ENCODE measurements at regions not wholly inside any gene's neighbourhood (a gene's known extent, or its start where the extent isn't known, plus 50 kb on each side); places are given as distances from the start of the nearest gene placed in this dataset.

DNA sequence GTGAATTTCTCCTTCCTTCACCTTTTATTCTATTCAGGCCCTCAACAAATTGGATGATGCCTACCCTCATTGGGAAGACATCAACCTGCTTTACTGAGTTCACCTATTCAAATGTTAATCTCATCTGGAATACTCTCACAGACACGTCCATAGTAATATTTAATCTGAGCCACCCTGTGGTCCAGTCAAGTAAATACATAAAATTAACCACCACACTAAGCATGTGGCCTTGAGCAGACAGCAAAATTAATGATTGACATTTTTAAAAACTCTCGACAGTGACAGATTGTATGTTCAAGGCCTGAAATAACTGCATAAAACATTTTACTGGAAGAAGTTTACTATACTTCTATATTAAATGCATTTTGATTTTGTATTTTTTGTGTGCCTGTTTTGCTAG, 540.6 kb upstream of the GCFC2 start:
- TF ChIP-seq, protein P1, sequence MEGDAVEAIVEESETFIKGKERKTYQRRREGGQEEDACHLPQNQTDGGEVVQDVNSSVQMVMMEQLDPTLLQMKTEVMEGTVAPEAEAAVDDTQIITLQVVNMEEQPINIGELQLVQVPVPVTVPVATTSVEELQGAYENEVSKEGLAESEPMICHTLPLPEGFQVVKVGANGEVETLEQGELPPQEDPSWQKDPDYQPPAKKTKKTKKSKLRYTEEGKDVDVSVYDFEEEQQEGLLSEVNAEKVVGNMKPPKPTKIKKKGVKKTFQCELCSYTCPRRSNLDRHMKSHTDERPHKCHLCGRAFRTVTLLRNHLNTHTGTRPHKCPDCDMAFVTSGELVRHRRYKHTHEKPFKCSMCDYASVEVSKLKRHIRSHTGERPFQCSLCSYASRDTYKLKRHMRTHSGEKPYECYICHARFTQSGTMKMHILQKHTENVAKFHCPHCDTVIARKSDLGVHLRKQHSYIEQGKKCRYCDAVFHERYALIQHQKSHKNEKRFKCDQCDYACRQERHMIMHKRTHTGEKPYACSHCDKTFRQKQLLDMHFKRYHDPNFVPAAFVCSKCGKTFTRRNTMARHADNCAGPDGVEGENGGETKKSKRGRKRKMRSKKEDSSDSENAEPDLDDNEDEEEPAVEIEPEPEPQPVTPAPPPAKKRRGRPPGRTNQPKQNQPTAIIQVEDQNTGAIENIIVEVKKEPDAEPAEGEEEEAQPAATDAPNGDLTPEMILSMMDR (IDR thresholded peaks at IDR 0.05; ENCODE audit: low read depth, low read length, missing control alignments): no peak
- no peak overlapping the region for H3K4me3 ChIP-seq (ENCODE audit: low read depth, low read length)
- in situ Hi-C loops (cut with HindIII; ENCODE audit: low sequenced_read_pairs): no loop called here
- DNase-seq (ENCODE audit: low read depth): no peak

GRCh38 chr2:76247006-76247405, 536.3 kb upstream of the GCFC2 start:
- no peak for DNase-seq (ENCODE audit: low read depth)
- in situ Hi-C loops (cut with HindIII; ENCODE audit: low sequenced_read_pairs): no loop called here
- H3K4me3 ChIP-seq (ENCODE audit: low read depth, low read length): no peak overlapping the region
- TF ChIP-seq, protein P1 (IDR thresholded peaks at IDR 0.05; ENCODE audit: low read depth, low read length, missing control alignments): no peak

DNA sequence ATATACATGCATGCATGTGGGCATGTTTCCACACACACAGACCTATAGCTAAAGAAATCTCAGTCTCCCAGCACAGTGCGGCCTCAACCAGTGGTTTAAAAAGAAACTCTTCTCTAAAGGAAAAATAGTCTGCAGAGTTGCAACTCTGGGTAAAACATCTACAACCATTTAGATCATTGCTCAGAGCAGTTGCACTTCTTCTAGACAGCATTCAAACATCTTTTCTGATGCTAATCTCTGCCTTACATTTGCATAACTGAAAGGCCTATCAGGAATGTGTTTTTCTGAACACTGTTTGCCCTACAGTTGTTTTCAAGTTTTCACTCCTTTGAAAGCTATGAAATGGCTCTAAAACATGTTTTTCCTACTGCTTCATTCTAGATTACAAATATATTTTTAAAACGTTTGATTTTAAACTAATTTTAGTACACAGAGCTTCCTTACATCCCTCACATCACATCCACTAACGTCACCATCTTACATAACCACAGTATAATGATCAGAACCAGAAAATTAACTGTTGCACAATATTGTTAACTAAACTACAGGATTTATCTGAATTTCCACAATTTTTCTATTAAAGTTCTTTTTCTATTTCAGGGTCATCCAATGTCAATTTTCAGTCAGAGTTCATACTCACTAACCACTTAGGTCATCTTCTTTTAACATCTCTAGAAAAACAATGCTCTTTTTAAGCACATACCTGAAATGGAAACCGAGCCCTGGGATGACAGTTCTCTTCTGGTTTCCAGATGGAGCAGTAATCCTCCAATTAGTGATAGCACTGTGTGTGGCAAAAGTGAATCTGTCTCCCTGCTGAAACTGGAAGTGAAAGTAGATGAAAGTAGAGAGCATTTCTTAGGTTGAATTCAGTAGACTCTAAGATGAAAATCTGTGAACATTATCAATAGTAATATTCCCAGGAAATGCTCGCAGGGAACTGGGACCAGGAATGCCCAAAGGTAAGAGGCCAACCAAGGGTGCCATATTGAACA, 501.6 kb upstream of the GCFC2 start:
- no peak for DNase-seq (ENCODE audit: low read depth)
- TF ChIP-seq, protein P1 (IDR thresholded peaks at IDR 0.05; ENCODE audit: low read depth, low read length, missing control alignments): no peak
- in situ Hi-C loops (cut with HindIII; ENCODE audit: low sequenced_read_pairs): no loop called here
- no peak overlapping the region for H3K4me3 ChIP-seq (ENCODE audit: low read depth, low read length)

- in situ Hi-C loops (cut with HindIII; ENCODE audit: low sequenced_read_pairs): no loop called here
- TF ChIP-seq, protein P1 (IDR thresholded peaks at IDR 0.05; ENCODE audit: low read depth, low read length, missing control alignments): no peak
Measured at GRCh38 chr2:76210551-76210950, 499.8 kb upstream of the GCFC2 start.

GRCh38 chr2:76204048-76204447, 493.3 kb upstream of the GCFC2 start:
- no peak for DNase-seq (ENCODE audit: low read depth)
- no peak overlapping the region for H3K4me3 ChIP-seq (ENCODE audit: low read depth, low read length)
- in situ Hi-C loops (cut with HindIII; ENCODE audit: low sequenced_read_pairs): no loop called here
- TF ChIP-seq, protein P1 (IDR thresholded peaks at IDR 0.05; ENCODE audit: low read depth, low read length, missing control alignments): no peak

More at GRCh38 chr2:76210551-76210950, 499.8 kb upstream of the GCFC2 start:
- no peak overlapping the region for H3K4me3 ChIP-seq (ENCODE audit: low read depth, low read length)
- DNase-seq (ENCODE audit: low read depth): no peak

GRCh38 chr2:76202866-76203265, 492.2 kb upstream of the GCFC2 start:
- in situ Hi-C loops (cut with HindIII; ENCODE audit: low sequenced_read_pairs): no loop called here
- H3K4me3 ChIP-seq (ENCODE audit: low read depth, low read length): no peak overlapping the region
- TF ChIP-seq, protein P1 (IDR thresholded peaks at IDR 0.05; ENCODE audit: low read depth, low read length, missing control alignments): no peak
- DNase-seq (ENCODE audit: low read depth): no peak

Measured in astrocyte of the cerebellum (primary cell).